ENCODE measurements at regions not wholly inside any gene's neighbourhood (a gene's known extent, or its start where the extent isn't known, plus 50 kb on each side); places are given as distances from the start of the nearest gene placed in this dataset.

- TF ChIP-seq TCF4 (CRISPR knock-in tag; IDR thresholded peaks at IDR 0.05; ENCODE audit: borderline replicate concordance) (no peak), ZFP30 (CRISPR knock-in tag; IDR thresholded peaks at IDR 0.05) (no peak), ARNTL (CRISPR knock-in tag; IDR thresholded peaks at IDR 0.05; ENCODE audit: borderline replicate concordance, low read depth) (no peak), CREB5 (CRISPR knock-in tag; IDR thresholded peaks at IDR 0.05; ENCODE audit: low read depth) (no peak), RARB (CRISPR knock-in tag; IDR thresholded peaks at IDR 0.05) (no peak), SNAI2 (CRISPR knock-in tag; IDR thresholded peaks at IDR 0.05) (no peak), GLIS3 (CRISPR knock-in tag; IDR thresholded peaks at IDR 0.05) (no peak)
These were observed 106.1 kb upstream of the COL8A1 start for GRCh38 chr3:99532246-99532645.

All from SK-N-SH treated with all-trans-retinoic acid at 6 μM for 48 hours (cell line).